GM12872 (cell line): ENCODE measurements at regions not wholly inside any gene's neighbourhood (a gene's known extent, or its start where the extent isn't known, plus 50 kb on each side); places are given as distances from the start of the nearest gene placed in this dataset.

Source experiments
- TF ChIP-seq, protein P1 (sequence below): IDR thresholded peaks from 3 replicates; pipeline ENCODE4 v1.5.1; 2011; ENCODE audit warnings: low read depth, mild to moderate bottlenecking, low read length, moderate library complexity; ENCODE audit not compliant: insufficient read depth

DNA sequence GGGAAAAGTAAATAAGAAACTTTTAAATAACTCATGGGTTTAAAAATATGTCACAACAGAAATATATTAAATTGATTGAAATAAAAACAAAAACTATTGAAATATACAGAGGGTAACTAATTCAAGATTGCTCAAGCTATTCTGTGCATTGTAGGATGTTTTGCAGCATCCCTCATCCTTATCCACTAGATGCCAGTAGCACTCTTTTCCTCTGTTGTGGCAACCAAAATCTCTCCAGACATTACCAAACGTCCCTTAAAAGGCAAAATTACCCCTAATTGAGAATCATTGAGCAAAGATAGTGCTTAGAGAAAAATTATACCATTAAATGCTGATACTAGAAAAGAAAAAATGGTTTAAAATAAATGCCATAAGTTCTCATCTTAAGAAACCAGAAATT, 682.6 kb downstream of the RWDD3 start:
- TF ChIP-seq, protein P1, sequence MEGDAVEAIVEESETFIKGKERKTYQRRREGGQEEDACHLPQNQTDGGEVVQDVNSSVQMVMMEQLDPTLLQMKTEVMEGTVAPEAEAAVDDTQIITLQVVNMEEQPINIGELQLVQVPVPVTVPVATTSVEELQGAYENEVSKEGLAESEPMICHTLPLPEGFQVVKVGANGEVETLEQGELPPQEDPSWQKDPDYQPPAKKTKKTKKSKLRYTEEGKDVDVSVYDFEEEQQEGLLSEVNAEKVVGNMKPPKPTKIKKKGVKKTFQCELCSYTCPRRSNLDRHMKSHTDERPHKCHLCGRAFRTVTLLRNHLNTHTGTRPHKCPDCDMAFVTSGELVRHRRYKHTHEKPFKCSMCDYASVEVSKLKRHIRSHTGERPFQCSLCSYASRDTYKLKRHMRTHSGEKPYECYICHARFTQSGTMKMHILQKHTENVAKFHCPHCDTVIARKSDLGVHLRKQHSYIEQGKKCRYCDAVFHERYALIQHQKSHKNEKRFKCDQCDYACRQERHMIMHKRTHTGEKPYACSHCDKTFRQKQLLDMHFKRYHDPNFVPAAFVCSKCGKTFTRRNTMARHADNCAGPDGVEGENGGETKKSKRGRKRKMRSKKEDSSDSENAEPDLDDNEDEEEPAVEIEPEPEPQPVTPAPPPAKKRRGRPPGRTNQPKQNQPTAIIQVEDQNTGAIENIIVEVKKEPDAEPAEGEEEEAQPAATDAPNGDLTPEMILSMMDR = no peak

- TF ChIP-seq, protein P1 = no peak
Observed at GRCh38 chr1:95924684-95925083, 690.7 kb downstream of the RWDD3 start.

DNA sequence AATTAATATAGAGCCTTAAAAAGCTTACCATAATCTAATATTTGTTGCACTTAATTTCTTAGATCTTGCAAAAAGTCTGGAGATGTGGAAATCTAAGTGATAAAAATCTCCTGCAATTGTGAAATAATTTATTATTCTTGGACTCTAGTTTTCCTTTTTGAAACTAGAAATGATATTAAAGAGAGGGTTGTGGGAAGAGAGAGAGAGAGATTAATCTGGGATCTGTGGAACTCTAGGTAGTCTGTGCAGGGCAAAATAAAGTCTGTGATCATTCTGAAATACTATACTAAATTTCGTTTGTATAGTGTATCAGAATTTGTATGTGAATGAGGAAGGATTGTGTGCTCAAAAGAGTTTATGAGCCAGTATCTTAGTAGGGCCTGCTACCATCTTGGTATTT, 692.3 kb downstream of the RWDD3 start:
- TF ChIP-seq, protein P1 = no peak

- TF ChIP-seq, protein P1 = no peak
Observed at GRCh38 chr1:95927061-95927460, 693.1 kb downstream of the RWDD3 start.

- TF ChIP-seq, protein P1 = no peak
Observed at GRCh38 chr1:95935719-95936118, 701.7 kb downstream of the RWDD3 start.

- TF ChIP-seq, protein P1 = no peak
Observed at GRCh38 chr1:95941121-95941798, 707.2 kb downstream of the RWDD3 start.

GRCh38 chr1:95948023-95948422, 714.0 kb downstream of the RWDD3 start:
- TF ChIP-seq, protein P1 = no peak
